ENCODE measurements at regions not wholly inside any gene's neighbourhood (a gene's known extent, or its start where the extent isn't known, plus 50 kb on each side); places are given as distances from the start of the nearest gene placed in this dataset.
"Not testable (repeated sequence)": the region's sequence is repeated elsewhere in the genome, so short reads cannot be mapped to it uniquely, and the experiment has no call there.

- DNase-seq (ENCODE audit: low read depth, low spot score) = no peak
Observed at GRCh38 chr2:15751477-15751876, 159.8 kb downstream of the DDX1 start.

GRCh38 chr2:15752552-15753232, 161.0 kb downstream of the DDX1 start:
- DNase-seq (ENCODE audit: low read depth, low spot score) = no peak

GRCh38 chr2:15753233-15753798, 161.6 kb downstream of the DDX1 start:
- no peak for DNase-seq (ENCODE audit: low read depth, low spot score)

- DNase-seq (ENCODE audit: low read depth, low spot score) = no peak
Observed at GRCh38 chr2:15753811-15754702, 162.4 kb downstream of the DDX1 start.

DNA sequence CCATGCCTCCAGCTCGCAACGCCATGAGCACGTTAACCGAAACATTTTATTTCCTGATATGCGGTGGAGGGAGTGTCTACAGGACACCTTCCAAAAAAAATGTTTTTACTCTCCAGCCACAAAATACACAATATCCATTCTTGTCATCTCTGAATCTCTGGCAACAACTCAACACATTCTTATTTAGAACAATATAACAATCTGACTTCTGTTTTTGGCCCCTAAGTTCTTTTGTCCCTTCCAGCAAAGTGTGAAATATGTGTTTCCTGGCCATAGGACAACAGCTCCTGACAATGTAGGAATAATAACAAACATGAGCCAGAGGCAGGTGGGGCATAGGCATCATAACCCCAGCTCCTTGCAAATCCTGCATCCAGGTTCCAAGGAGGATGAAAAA, 163.0 kb downstream of the DDX1 start:
- DNase-seq (ENCODE audit: low read depth, low spot score) = no peak

DNA sequence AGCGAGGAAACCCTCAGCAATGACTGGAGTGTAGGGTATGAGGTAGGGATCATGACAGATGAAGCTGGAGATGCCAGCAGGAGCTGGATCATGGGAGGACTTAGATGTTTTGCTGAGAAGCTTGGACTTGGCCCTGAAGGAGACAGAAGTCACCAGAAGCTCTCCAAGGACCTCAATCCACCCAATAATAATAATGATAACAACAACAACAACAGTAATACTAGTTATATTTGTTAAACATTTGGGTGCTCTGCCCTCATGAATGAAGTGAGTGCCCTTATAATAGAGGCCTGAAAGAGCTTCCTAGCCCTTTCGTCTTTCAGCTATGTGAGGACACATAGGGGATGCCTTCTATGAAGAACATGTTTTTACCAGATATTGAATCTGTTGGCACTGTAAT, 163.9 kb downstream of the DDX1 start:
- no peak for DNase-seq (ENCODE audit: low read depth, low spot score)

DNA sequence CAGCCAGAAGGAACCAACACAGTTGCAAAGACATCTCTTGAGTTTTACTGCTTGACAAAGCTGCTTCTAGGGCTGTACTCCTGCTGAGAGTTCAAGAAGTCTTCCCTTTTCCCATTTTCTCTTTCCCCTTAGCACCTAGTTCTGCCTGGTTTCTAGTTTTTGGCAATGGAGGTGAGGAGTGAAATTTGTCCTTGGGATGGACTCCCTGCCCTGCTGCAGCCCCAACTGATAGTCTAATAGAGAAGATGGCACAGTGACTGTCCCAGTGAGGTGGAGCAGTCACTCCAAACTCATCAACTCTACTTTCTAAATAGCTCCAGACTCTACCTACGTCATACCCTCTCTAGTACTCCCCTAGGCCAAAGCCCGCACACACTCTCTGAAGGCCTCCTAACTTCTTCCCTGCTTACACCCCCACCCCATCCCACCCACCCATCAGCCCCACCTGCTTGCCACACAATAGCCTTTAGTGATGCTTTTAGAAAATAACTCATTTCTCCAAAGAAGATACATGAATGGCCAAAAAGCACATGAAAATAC, 164.4 kb downstream of the DDX1 start:
- DNase-seq (ENCODE audit: low read depth, low spot score) = no peak

- no peak for DNase-seq (ENCODE audit: low read depth, low spot score)
Observed at GRCh38 chr2:15756882-15757819, 165.5 kb downstream of the DDX1 start.

DNA sequence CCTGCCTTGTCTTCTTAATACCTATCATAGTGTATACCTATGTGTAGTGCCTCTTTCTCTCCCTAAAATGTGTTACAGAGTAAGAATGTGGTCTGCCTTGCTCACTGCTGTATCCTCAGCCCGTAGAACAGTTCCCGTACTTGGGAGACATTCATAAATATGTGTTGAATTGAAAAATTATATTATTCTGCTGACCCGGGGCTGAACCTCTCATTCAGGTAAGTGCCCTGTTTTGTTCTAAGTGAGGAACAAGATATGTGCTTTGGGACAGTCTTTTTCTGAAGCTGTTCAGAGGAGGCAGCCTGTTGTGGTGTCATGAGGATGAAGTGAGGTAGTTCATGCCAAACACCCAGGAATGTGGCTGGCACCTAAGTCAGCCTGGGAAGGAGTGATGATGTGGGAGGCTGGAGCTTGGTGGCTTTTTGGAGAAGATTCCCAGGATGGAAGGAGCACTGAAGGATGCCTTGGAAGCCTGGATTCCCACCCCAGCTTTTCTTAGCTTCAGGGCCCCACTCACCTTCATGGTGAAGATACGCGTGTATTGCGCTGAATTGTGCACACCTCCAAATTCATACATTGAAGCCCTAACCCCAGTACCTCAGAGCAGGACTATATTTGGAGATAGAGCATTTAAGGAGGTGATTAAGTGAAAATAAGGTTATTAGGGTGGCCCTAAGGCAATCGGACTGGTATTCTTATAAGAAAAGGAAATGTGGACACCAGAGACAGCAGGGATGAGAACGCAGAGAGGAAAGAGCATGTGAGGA, 166.3 kb downstream of the DDX1 start:
- DNase-seq (ENCODE audit: low read depth, low spot score) = no peak

DNA sequence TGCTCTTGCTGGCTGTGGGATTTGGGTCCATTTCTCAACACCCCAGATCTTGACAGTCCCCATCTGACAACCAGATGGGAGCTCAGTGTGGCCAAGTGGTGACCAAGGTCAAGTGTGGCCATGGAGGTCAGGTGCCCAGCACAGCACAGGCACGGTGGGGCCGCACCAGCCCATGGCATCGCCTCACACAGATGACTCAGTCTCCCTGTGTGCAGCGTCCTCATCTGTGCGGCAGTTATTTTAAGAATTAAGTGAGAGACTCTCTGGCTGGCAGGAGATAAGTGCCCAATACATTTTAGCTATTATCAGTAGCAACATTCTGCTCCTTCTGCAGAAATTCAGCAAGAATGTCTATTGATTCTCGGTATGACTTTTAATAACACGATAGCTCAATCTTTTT, 167.2 kb downstream of the DDX1 start:
- no peak for DNase-seq (ENCODE audit: low read depth, low spot score)

DNA sequence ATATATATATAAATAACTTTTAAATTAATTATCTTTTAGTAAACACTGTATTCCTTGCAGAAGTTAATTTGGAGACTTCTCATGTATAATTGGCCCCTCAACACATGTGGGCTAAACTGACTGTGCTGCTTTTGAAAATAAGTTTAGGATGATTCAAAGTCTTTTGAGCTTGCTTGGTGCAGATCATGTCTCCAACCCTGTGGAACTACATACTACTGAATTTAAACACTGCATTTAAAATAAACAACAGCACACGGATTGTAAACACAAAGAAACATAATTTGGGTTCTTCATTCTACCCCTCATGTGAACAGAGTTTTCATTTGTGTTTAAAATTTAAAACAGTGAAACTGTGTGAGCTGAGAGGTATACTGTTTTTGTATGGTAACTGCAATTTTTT, 167.7 kb downstream of the DDX1 start:
- no peak for DNase-seq (ENCODE audit: low read depth, low spot score)

- DNase-seq (ENCODE audit: low read depth, low spot score) = not testable (repeated sequence)
Observed at GRCh38 chr2:15759791-15760190, 168.1 kb downstream of the DDX1 start.

DNA sequence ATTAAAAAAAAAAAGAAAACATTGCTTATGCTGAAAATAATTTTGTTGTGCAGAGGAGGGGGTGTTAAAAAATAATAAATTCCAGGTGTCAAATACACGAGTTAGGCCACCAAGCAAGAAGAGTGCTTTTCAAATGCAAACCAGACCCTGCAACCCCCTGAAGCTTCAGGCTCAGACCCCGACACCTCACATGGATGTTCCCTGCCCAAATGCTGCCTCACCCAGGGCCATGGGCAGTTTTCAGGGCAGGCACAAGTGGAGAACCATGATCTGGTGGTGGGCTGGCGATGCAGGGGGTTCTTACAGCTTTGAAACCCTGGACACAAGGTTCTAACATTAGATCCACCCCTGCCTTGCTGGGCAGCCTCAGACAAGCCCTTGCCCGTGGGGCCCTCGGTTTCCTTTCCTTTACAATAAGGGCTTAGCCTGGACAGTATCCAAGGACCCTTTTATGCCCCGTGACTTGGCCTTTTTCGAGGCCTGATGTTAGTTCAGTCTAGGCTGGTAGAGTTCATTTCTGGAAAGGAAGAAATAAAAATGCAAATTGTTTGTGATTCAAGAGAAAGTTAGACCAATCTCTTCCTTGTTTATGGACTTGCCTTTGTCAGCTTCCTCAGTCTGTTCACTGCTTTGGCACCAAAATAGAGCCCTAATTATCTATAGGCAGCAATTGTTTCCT, 168.7 kb downstream of the DDX1 start:
- no peak for DNase-seq (ENCODE audit: low read depth, low spot score)

- DNase-seq (ENCODE audit: low read depth, low spot score) = no peak
Observed at GRCh38 chr2:15761056-15761455, 169.4 kb downstream of the DDX1 start.

DNA sequence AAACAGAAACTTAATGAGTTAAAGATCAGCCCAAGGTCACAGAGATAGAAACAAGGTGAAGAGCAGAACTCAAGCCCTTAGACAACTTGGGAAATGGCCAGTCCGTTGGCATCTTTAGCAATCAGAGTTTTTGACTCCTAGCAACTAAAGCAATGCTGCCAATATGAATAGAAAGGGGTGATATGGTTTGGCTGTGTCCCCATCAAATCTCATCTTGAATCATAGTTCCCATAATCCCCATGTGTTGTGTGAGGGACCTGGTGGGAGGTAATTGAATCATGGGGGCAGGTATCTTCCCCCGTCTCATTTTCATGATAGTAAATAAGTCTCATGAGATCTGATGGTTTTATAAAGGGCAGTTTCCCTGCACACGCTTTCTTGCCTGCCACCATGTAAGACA, 170.2 kb downstream of the DDX1 start:
- DNase-seq (ENCODE audit: low read depth, low spot score) = no peak

DNA sequence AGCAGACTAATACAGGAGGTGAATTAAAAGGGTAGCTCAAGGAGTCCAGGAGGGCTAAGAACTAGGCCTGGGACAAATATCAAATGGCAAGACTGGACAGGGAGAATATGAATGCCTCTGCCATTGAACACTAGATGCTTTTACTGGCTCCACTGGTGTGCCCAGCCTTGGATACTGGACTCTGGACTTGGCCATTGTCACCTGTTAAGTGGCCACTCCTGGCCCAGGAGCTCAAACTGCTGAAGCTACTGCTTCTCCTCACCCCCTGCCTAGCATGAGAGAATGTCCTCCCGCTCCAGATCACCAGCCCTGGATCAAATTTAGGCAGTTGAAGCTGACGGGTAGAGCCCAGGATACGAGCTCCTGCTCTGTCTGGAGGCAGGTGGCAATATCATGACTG, 170.8 kb downstream of the DDX1 start:
- DNase-seq (ENCODE audit: low read depth, low spot score) = no peak

DNA sequence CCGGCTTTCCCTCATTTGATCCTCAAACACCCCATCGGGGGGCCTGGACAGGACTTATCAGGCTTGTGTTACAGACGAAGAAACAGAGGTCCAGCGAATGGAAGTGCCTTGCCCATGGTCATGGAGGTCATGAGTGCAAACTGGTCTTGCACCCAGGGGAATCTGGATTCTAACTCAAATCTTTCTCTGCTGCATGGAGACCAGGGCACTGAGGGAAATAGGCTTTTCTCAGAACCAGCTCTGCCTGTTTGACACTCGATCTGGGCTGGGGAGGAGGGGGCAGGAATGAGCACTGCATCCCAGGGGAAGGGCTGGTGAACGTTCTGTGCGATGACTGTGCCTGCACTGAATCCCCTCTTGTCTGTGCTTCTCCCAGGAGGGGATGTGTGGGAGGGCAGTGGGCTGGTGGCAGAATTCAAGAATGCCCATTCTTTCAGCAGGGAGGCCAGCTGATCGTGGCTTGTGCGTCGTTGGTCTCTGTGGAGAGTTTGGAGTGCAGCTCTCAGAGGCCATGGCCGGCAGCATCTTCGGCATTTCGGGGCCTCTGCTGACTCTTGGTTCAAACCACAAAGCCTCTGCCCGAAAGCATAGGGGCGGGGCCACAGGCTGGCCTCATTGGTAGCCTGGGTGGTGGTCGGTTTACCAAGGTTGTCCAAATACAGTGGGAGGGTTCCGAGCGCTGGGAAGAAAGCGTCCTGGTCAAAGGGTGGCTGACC, 171.6 kb downstream of the DDX1 start:
- DNase-seq (ENCODE audit: low read depth, low spot score) = no peak

- DNase-seq (ENCODE audit: low read depth, low spot score) = no peak
Observed at GRCh38 chr2:15763822-15764682, 172.4 kb downstream of the DDX1 start.

DNA sequence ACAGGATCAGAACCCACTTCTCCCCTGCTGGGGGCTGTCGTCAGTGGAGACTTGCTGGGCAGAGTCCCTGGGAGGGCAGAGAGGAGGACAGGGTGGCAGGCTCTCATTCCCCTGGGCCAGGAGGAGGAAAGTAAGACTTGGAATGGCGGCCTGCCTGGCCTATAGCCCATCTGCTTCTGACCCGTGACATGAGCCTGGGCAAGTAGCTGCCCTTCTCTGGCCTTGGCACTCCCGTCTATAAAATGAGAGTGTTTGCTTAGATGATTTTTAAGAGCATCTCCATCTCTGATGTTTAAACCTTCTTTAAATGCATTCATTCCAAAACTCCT, 173.0 kb downstream of the DDX1 start:
- DNase-seq (ENCODE audit: low read depth, low spot score) = no peak
